ENCODE measurements at regions not wholly inside any gene's neighbourhood (a gene's known extent, or its start where the extent isn't known, plus 50 kb on each side); places are given as distances from the start of the nearest gene placed in this dataset.

- DNase-seq (ENCODE audit: low spot score) = no peak
Measured at GRCh38 chr6:87803791-87804190, 101.8 kb upstream of the AKIRIN2 start.

- no peak for DNase-seq (ENCODE audit: low spot score)
Measured at GRCh38 chr6:87799651-87800050, 97.6 kb upstream of the AKIRIN2 start.

GRCh38 chr6:87798393-87799278, 96.6 kb upstream of the AKIRIN2 start:
- DNase-seq (ENCODE audit: low spot score) = no peak

- no peak for DNase-seq (ENCODE audit: low spot score)
Measured at GRCh38 chr6:87794922-87795885, 93.2 kb upstream of the AKIRIN2 start.

GRCh38 chr6:87793315-87793714, 91.3 kb upstream of the AKIRIN2 start:
- DNase-seq (ENCODE audit: low spot score) = no peak

GRCh38 chr6:87791982-87792381, 89.9 kb upstream of the AKIRIN2 start:
- DNase-seq (ENCODE audit: low spot score) = no peak

GRCh38 chr6:87791485-87791884, 89.5 kb upstream of the AKIRIN2 start:
- no peak for DNase-seq (ENCODE audit: low spot score)

- DNase-seq (ENCODE audit: low spot score) = no peak
Measured at GRCh38 chr6:87791029-87791428, 89.0 kb upstream of the AKIRIN2 start.

- DNase-seq (ENCODE audit: low spot score) = no peak
Measured at GRCh38 chr6:87789900-87790290, 87.9 kb upstream of the AKIRIN2 start.

GRCh38 chr6:87789198-87789899, 87.3 kb upstream of the AKIRIN2 start:
- no peak for DNase-seq (ENCODE audit: low spot score)

GRCh38 chr6:87788141-87788540, 86.1 kb upstream of the AKIRIN2 start:
- no peak for DNase-seq (ENCODE audit: low spot score)

GRCh38 chr6:87785229-87785862, 83.3 kb upstream of the AKIRIN2 start:
- no peak for DNase-seq (ENCODE audit: low spot score)

- DNase-seq (ENCODE audit: low spot score) = no peak
Measured at GRCh38 chr6:87784690-87785089, 82.7 kb upstream of the AKIRIN2 start.

- DNase-seq (ENCODE audit: low spot score) = no peak
Measured at GRCh38 chr6:87784051-87784450, 82.0 kb upstream of the AKIRIN2 start.

GRCh38 chr6:87779542-87779941, 77.5 kb upstream of the AKIRIN2 start:
- DNase-seq (ENCODE audit: low spot score) = no peak

- no peak for DNase-seq (ENCODE audit: low spot score)
Measured at GRCh38 chr6:87772597-87773530, 70.8 kb upstream of the AKIRIN2 start.

- no peak for DNase-seq (ENCODE audit: low spot score)
Measured at GRCh38 chr6:87767478-87767877, 65.4 kb upstream of the AKIRIN2 start.

- no peak for DNase-seq (ENCODE audit: low spot score)
Measured at GRCh38 chr6:87766211-87766610, 64.2 kb upstream of the AKIRIN2 start.

- no peak for DNase-seq (ENCODE audit: low spot score)
Measured at GRCh38 chr6:87763901-87764300, 61.9 kb upstream of the AKIRIN2 start.

GRCh38 chr6:87763276-87763675, 61.2 kb upstream of the AKIRIN2 start:
- DNase-seq (ENCODE audit: low spot score) = no peak

- DNase-seq (ENCODE audit: low spot score) = no peak
Measured at GRCh38 chr6:87762116-87762515, 60.1 kb upstream of the AKIRIN2 start.

Data from left forelimb (tissue), 1 donor.